ENCODE measurements at regions not wholly inside any gene's neighbourhood (a gene's known extent, or its start where the extent isn't known, plus 50 kb on each side); places are given as distances from the start of the nearest gene placed in this dataset.

GRCh38 chr14:37924622-37925021 is 283.1 kb upstream of the SSTR1 start:
- TF ChIP-seq CTCF (IDR thresholded peaks at IDR 0.05): no peak
- no peak for TF ChIP-seq POLR2A (IDR thresholded peaks at IDR 0.05)

Measured in uterus (tissue), 2 donors.